ENCODE measurements at regions not wholly inside any gene's neighbourhood (a gene's known extent, or its start where the extent isn't known, plus 50 kb on each side); places are given as distances from the start of the nearest gene placed in this dataset.

DNA sequence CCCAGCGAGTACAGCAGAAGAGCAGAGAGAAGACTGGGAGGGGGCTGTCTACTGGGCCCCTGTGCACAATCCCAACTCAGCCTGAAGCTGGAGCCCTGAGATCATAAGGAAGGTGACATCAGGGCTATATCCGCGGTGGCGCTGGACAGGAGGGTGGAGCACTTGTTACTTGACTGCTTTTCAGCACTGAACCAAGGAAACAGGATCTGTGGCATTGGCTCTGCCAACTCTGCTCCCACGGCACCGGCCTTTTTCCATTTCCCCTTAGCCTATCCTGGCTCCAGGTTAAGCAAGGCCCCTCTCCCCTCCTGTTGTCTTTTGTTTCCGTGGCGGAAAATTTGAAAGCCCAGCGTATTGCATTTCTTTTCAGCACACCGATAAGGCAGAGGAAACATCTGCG, 125.0 kb upstream of the IRX3 start:
- no peak for DNase-seq (ENCODE audit: low spot score)

DNA sequence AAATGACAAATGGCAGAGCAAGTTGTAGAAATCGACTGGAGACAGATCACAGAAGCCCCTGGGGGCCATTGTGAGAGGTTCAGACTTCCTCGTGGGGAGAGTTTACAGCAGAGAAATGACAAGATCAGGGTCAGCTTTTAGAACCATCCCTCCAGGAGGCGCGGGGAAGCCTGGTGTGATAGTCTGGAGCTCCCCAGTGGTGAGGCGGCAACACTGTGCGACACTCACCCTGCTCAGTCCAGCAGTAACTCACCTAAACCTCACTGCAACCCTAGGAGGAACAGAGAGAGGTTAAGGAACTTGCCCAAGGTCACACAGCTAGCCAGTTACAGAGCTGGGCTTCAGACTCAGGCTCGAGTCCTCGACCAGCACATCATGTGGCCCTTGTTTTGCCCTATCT, 123.4 kb upstream of the IRX3 start:
- no peak for DNase-seq (ENCODE audit: low spot score)

- no peak for DNase-seq (ENCODE audit: low spot score)
Measured at GRCh38 chr16:54407596-54407995, 121.0 kb upstream of the IRX3 start.

- DNase-seq (ENCODE audit: low spot score) = no peak
Measured at GRCh38 chr16:54405478-54405877, 118.9 kb upstream of the IRX3 start.

- no peak for DNase-seq (ENCODE audit: low spot score)
Measured at GRCh38 chr16:54403580-54403979, 117.0 kb upstream of the IRX3 start.

DNA sequence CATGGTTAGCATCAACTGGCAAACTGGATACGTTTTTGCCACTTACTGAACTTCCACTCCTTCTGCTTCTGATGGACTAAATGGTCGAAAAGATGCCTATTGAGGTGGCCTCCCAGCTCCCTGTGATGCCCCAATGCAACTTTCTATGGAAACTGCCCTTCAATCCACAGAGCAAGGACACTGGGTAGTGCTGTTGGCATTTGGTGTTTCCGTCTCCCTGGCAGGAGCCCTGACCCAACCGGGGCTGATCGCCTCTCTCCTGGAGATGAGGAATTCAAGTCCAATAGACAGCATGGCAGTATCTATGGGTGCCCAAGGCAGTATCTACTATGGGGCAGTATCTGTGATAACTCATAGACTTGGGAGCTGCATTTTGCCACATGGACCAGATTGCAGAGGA, 116.3 kb upstream of the IRX3 start:
- no peak for DNase-seq (ENCODE audit: low spot score)

- DNase-seq (ENCODE audit: low spot score) = no peak
Measured at GRCh38 chr16:54402270-54402669, 115.7 kb upstream of the IRX3 start.

- DNase-seq (ENCODE audit: low spot score) = no peak
Measured at GRCh38 chr16:54400261-54400660, 113.7 kb upstream of the IRX3 start.

DNA sequence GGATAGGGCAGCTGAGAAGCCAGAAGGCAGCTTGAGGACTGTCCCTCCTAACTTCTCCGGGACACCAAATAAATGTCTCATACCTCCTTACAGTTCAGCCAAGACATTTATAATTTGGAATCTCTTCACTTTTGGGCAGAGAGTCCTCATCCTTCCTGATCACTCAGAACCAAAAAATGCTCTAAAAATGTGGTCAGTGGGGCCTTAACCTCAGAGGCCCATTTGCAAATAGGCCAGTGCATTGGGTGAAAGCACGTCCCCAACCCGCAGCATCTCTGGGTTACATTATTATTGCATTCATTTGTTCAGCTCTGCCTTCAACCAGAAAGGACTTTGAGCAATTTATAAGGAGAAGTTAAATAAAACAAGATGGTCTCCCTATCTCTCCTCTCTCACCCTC, 112.4 kb upstream of the IRX3 start:
- no peak for DNase-seq (ENCODE audit: low spot score)

DNA sequence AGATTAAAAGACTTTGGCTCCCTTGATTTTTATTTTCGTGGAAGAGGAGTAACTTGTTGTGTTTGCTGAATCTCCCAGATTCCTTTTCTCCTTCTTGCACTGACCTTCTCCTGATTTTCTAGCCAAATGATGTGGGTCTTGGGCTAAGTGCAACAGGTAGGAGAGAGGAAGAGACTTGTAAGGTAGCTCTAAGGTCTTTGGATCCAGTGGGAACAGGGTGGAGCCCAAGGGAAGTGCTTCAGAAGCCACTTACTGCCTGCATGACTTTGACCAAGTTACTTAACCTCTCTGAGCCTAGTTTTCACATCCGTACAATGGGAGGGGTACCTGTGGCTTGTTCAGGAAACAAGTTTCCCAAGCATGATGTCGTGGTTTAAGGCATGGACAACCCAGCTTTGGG, 111.3 kb upstream of the IRX3 start:
- no peak for DNase-seq (ENCODE audit: low spot score)

DNA sequence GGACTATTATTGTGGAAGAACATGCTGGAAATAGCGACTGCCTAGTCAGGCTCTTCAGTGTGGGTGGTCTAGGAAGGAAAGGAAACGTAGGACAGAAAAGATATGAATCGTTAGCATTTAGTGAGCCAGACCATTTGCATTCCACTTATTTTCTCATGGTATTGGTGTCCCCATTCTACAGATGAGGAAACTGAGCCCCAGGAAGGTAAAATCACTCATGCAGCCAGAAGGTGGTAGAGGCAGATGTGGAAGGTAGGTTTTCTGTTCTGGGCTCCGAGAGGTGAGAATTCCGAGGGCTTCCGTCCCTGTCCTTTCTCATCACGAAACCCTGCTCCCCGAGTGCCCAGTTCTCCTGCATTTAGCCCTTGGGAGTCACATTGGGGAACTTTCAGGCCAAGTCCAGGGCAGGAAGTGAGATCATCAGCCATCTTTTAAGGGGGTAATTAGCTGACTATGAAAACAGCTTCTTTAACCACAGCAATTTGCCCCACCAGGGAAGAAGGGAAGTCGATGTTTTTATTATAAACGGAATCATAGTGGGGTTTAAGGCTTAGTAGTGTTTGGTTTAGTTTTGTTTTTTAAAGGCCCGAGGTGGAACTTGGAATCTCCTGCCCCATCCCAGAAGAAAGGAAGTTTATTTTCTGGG, 110.7 kb upstream of the IRX3 start:
- no peak for DNase-seq (ENCODE audit: low spot score)

DNA sequence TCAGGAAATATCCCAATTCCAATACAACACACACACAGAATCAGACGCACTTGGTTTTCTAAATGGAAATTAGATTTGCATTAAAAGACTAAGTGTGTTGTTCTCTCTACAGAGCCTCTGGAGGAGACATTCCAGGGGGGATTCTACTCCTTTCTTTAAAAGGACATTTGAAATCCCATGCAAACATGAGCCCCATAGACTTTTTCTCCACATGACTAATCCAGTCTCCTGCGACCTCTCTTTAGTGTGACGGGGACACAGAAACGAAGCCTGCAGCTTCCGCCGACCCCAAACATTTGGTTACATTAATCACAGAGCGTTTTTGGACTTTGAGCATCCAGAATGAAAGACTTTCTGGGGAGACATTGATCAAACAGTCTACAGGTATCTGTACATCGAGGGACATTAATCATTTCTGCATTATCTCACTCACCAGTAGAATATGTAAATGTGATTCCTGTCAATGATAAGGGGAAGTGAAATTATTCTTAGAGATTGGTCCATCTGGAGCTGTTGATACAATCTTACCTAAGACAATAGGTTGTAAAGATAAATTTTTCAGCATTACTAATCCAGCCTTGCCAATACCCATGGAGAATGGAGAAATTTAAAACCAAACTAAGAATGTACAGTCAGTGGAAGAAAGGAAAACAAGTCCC, 103.4 kb upstream of the IRX3 start:
- no peak for DNase-seq (ENCODE audit: low spot score)

DNA sequence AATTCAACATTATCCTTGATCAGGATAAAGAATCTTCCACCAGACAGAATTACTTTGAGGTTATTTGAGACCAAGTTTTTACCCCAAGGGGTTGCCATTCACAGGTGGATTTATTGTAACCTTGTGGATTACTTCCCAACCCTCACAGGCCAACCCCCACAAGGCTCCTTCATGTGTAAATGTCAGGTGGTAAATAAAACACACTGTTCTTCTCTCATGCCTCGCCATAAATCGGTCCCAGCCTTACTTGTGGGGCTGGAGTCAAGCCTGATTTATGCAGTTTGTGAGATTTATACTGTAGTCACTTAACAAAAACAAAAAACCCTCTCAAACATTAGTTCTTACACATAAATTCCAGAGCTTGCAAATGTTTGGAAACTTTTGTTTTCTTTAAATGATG, 98.6 kb upstream of the IRX3 start:
- DNase-seq (ENCODE audit: low spot score) = no peak

- no peak for DNase-seq (ENCODE audit: low spot score)
Measured at GRCh38 chr16:54381601-54382313, 95.2 kb upstream of the IRX3 start.

GRCh38 chr16:54375071-54375470, 88.5 kb upstream of the IRX3 start:
- DNase-seq (ENCODE audit: low spot score) = no peak

DNA sequence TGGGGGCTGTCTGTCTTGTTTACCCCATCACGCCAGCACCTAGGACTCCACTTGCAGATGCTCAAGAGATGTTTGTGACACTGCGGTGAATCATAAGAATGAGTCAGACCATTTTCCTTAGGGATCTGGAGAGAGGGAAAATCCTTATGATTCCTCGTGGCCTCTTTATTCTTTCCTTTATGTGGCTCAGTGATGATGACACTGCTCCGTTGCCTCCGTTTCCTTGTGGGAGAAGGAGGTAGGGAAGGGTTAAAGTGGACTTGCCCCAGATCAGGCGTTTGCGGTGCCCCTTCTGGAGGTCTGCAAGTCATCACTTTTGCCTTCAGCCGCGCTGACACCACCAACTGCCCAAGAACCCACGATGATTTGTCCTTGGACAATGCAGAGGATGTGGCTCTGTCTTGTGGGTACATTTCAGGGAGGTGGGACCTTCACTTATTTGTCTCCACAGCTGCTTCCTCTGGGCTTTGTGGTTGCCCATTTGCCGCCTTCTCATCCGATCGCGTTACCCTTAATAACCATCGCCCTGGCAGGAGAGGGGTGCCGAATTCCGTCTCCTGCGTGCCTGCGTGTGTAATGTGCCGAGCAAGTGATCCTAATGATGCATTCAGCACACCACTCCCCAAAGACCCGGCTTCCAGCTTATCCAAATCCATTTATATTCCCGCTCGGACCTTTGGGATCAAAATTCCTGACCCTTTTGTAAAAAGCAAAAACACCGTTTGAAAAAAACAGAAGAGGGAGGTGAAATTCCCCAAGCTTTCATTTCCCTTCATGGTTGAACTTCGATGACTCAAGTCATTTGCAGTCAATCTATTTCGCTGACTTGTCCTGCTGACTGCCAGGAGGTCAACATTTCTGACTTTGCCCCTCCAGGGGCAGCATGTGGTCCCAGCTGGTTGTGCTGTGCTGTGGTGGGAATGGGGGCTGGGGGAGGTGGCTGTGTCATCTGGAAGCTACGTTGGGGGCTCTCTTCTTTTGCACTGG, 87.2 kb upstream of the IRX3 start:
- DNase-seq (ENCODE audit: low spot score) = no peak

DNA sequence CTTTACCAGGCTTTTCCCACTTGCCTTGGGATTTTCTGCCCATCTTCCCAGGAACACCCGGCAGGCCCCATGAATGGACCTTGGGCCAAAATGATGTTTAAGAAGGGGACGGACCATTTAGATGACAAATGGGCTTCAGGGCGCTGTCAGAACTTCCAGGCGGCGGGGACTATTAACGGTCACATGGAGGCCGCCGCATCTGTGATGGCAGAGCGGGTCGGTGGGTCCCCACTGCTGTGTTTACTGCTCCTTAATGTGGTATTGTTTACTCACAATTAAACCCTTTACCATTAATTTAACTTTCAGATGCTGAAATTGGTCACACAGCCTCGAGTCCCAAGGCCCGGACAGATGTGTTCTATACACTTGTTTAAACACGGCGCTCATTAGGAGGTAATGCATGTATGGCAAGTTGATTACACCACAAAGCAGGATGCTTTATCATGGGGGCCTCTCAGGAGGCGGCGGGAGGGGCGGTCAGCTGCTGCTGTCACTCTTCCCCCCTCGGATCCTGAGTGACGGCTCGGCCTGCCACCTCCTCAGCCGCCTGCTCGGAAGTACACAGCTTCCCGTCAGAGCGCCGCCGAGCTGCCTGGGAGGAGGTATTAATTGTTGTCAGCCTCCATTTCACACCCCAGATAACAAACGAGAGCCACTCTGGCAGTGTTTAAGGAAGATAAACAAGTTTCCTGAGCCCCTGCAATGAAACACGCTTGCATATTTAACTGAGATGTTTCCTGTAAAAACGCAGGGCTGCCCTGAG, 83.9 kb upstream of the IRX3 start:
- DNase-seq (ENCODE audit: low spot score) = no peak

- no peak for DNase-seq (ENCODE audit: low spot score)
Measured at GRCh38 chr16:54369861-54370260, 83.3 kb upstream of the IRX3 start.

DNA sequence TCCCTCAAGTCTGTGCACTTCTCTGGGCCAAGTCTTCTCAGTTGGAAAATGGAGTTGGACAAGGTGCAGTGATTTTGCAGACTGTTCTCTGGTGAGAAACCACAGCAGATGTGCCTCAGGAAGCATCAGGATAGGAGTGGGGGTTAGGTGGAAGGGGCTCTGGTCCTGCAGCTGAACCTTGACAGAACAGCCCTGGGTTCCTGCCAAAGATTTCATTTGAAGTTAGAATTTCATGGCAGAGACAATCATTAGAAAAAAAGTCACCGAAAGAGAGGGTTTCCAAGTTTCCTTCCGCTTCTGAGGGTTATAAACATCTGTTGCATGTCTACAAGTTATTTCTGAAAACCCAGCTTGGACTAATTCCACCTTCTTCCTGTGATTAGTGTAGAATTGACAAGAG, 80.4 kb upstream of the IRX3 start:
- no peak for DNase-seq (ENCODE audit: low spot score)

DNA sequence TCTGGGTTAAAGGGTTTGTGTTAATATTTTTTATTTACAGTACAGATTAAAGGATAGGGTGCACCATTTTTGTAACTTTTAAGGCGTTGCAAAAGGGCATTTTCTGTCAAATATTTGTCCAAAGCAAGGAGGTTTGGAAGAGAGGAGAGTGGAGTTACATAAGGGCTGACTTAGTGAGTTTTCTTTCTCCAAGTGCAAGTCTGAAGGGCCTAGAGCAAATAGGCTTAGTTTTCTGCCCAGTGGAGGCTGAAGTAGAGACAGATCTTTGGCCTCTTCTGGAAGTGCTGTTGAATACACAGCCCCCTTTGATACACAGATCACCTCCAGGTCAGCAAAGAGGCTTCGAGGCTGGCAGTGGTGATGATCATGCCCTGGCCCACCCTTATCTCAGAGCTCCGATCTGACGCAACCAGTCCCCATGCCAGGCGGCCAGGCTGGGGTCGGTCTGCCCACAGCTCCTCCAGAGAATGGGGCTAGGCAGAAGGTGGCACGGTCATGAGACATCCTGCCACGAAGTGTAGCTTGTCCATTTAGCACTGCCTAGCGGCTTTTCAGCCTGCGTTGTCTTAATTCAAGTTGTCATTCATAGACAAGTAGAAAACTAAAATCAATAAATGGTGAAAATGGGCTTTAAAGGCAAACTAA, 79.5 kb upstream of the IRX3 start:
- no peak for DNase-seq (ENCODE audit: low spot score)

GRCh38 chr16:54363766-54364165, 77.2 kb upstream of the IRX3 start:
- DNase-seq (ENCODE audit: low spot score) = no peak

Data from globus pallidus (tissue), 1 donor.